GM10266 (cell line): ENCODE measurements at regions not wholly inside any gene's neighbourhood (a gene's known extent, or its start where the extent isn't known, plus 50 kb on each side); places are given as distances from the start of the nearest gene placed in this dataset.
A peak's percentile ranks its signal among the peaks of the same experiment; 100 is the strongest.

Experiments used
- DNase-seq: peaks from one replicate; pipeline ENCODE4 v3.0.0; 2012; ENCODE audit errors: extremely low spot score
- CTCF ChIP-seq: IDR thresholded peaks from 2 replicates; pipeline ENCODE4 v1.5.1; 2012; ENCODE audit warnings: mild to moderate bottlenecking, low read depth; ENCODE audit not compliant: control insufficient read depth, insufficient read depth; ENCODE audit errors: missing control alignments

- TF ChIP-seq CTCF, result no peak
- no peak for DNase-seq
These were observed 155.3 kb downstream of the HHIPL2 start for GRCh38 chr1:222392556-222392955.

- no peak for TF ChIP-seq CTCF
- DNase-seq, result no peak
These were observed 157.7 kb downstream of the HHIPL2 start for GRCh38 chr1:222390181-222390580.

GRCh38 chr1:222387007-222387814 lies 160.7 kb downstream of the HHIPL2 start:
- TF ChIP-seq CTCF, result peak; percentile 7
- DNase-seq, result no peak

GRCh38 chr1:222385955-222386354 lies 161.9 kb downstream of the HHIPL2 start:
- no peak for TF ChIP-seq CTCF
- DNase-seq, result no peak

- no peak for DNase-seq
- TF ChIP-seq CTCF, result no peak
These were observed 162.6 kb downstream of the HHIPL2 start for GRCh38 chr1:222385262-222385661.

- DNase-seq, result no peak
- TF ChIP-seq CTCF, result no peak
These were observed 163.4 kb downstream of the HHIPL2 start for GRCh38 chr1:222384531-222384930.

- TF ChIP-seq CTCF, result no peak
- no peak for DNase-seq
These were observed 165.7 kb downstream of the HHIPL2 start for GRCh38 chr1:222382171-222382570.
